ENCODE measurements at regions not wholly inside any gene's neighbourhood (a gene's known extent, or its start where the extent isn't known, plus 50 kb on each side); places are given as distances from the start of the nearest gene placed in this dataset.

DNA sequence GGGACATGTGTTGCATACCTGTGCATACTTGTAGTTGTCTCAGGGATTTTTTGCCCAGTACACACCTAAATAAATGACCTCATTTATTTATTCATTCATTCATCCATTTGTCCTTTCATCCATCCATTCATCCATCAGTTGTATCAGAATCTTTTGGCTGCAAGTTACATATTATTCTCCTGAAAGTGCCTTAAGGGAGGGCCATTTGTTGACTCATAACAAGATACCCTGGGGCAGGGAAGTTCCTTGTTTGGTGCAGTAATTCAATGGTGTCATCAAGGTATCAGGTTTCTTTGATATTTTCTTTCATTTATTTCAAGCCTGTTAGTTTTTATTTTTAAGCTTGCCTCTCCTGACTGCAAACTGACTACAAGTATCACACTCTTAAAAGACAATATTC lies 597.9 kb upstream of the TLE4 start:
- H3K4me3 ChIP-seq: no peak overlapping the region
- H3K27ac ChIP-seq: no peak overlapping the region
- intact Hi-C loops (cut with DNase I; ENCODE audit: low total_unique reads): no loop called here
- no peak for DNase-seq
- no peaks in the 10 kb centered on the region for H3K4me1 ChIP-seq
- no peaks in the 10 kb centered on the region for H3K9me3 ChIP-seq
- no peaks in the 10 kb centered on the region for H3K27me3 ChIP-seq
- TF ChIP-seq, protein P1, sequence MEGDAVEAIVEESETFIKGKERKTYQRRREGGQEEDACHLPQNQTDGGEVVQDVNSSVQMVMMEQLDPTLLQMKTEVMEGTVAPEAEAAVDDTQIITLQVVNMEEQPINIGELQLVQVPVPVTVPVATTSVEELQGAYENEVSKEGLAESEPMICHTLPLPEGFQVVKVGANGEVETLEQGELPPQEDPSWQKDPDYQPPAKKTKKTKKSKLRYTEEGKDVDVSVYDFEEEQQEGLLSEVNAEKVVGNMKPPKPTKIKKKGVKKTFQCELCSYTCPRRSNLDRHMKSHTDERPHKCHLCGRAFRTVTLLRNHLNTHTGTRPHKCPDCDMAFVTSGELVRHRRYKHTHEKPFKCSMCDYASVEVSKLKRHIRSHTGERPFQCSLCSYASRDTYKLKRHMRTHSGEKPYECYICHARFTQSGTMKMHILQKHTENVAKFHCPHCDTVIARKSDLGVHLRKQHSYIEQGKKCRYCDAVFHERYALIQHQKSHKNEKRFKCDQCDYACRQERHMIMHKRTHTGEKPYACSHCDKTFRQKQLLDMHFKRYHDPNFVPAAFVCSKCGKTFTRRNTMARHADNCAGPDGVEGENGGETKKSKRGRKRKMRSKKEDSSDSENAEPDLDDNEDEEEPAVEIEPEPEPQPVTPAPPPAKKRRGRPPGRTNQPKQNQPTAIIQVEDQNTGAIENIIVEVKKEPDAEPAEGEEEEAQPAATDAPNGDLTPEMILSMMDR (IDR thresholded peaks at IDR 0.05): no peak
- TF ChIP-seq POLR2A (IDR thresholded peaks at IDR 0.05): no peak
- H3K36me3 ChIP-seq: no peaks in the 10 kb centered on the region

DNA sequence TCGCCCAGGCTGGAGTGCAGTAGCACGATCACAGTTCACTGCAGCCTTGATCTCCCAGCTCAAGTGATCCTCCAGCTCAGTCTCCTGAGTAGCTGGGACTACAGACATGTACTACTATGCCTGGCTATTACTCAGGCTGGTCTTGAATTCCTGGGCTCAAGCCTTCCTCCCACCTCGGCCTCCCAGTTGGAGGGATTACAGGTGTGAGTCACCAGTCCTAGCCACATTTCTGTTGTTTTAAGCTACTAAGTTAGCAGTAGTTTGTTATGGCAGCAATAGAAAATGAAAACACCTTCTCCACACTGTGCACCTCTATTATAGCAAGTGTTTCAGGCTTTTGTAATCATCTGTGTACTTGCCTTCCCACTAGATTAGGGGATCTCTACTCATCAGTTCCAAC lies 588.9 kb upstream of the TLE4 start:
- H3K27me3 ChIP-seq: no peaks in the 10 kb centered on the region
- intact Hi-C loops (cut with DNase I; ENCODE audit: low total_unique reads): no loop called here
- H3K9me3 ChIP-seq: no peaks in the 10 kb centered on the region
- H3K4me1 ChIP-seq: no peaks in the 10 kb centered on the region
- no peak overlapping the region for H3K4me3 ChIP-seq
- no peak for DNase-seq
- H3K36me3 ChIP-seq: no peaks in the 10 kb centered on the region
- no peak for TF ChIP-seq POLR2A (IDR thresholded peaks at IDR 0.05)
- H3K27ac ChIP-seq: no peak overlapping the region

DNA sequence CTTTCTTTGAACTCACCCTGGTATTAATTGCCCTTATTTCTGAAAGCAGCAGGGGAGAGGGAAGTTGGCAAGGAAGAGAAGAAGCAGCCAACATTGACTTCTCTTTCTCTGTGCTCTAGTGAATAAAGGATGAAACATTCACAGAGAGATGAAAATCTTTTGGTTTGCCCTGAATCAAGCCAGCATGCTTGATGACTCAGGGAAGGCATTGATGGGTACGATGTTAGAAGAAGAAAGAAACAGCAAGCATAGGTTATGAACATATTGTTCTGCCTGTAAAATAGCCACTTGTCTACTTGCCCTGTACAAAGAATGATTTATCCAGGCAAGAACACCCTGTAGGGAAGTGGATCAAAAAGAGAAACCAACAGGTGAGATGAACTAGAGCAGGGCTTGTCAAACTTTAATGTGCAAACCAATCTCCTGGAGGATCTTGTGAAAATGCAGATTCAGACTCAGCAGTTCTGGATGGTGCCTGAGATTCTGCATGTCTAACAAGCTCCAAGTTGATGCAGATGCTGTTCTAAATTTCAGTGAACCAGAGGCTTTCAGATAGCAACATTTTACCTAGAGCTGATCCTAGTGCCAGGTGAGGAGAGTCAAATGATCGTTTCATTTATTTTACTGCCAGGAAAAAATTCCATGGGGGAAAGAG lies 586.6 kb upstream of the TLE4 start:
- TF ChIP-seq POLR2A (IDR thresholded peaks at IDR 0.05): no peak
- TF ChIP-seq, protein P1 (IDR thresholded peaks at IDR 0.05): no peak
- no peak overlapping the region for H3K4me3 ChIP-seq
- H3K9me3 ChIP-seq: no peaks in the 10 kb centered on the region
- H3K36me3 ChIP-seq: no peaks in the 10 kb centered on the region
- no peak for DNase-seq
- no peak overlapping the region for H3K27ac ChIP-seq
- no peaks in the 10 kb centered on the region for H3K4me1 ChIP-seq
- intact Hi-C loops (cut with DNase I; ENCODE audit: low total_unique reads): no loop called here
- no peaks in the 10 kb centered on the region for H3K27me3 ChIP-seq

DNA sequence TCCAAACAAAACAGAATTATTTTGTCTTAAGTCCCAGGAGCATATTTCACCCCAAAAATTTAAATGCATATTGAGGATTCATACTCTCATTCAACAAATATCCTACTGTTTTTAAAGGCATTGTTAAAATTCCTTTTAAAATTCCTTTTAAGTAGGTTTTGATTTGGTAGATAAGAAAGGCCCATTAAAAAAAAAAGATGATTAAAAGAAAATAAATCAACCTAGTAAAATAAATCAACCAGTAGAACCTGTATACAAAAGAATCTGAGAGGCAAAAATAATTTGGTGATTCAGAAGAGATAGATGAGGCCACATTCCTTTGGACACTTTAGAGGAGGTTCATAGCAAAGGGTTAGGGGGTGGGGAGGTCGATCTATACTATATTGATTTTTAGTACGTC lies 585.3 kb upstream of the TLE4 start:
- TF ChIP-seq, protein P1 (IDR thresholded peaks at IDR 0.05): no peak
- no peak for TF ChIP-seq POLR2A (IDR thresholded peaks at IDR 0.05)
- Histone ChIP-seq H3K9me3 (no peaks in the 10 kb centered on the region), H3K27me3 (no peaks in the 10 kb centered on the region), H3K4me3 (no peak overlapping the region), H3K4me1 (no peaks in the 10 kb centered on the region), H3K36me3 (no peaks in the 10 kb centered on the region), H3K27ac (no peak overlapping the region)
- DNase-seq: no peak
- intact Hi-C loops (cut with DNase I; ENCODE audit: low total_unique reads): no loop called here

DNA sequence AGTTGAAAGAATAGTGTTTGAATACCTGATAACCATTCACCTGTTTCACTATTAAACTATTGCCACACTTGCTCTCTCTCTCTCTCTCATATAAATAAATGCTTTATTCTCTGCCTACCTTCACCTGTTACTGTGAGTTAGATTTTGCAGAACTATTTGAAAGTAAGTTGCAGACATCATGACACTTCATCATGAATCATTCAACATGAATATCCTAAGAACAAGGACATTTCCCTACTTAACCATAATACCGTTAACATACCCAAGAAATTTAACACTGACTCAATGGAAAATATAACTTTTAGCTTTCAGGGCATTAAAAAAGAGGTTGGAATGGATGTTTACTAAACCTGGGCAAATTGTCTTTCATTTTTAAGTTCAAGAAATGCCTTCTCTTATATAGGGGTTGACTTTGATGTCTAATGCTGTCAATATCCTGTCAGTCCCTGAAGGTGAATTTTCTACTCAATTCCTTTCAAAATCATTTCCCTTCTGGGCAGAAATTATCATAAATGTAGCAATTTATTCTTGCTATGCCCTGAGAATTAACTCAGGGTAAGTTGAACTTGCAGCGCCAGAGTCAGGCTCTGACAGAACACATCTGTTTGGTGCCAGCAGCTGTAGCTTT lies 582.6 kb upstream of the TLE4 start:
- H3K9me3 ChIP-seq: no peaks in the 10 kb centered on the region
- H3K4me1 ChIP-seq: no peaks in the 10 kb centered on the region
- no peak for DNase-seq
- H3K27me3 ChIP-seq: no peaks in the 10 kb centered on the region
- intact Hi-C loops (cut with DNase I; ENCODE audit: low total_unique reads): no loop called here
- no peak overlapping the region for H3K4me3 ChIP-seq
- no peaks in the 10 kb centered on the region for H3K36me3 ChIP-seq
- TF ChIP-seq POLR2A (IDR thresholded peaks at IDR 0.05): no peak
- TF ChIP-seq, protein P1 (IDR thresholded peaks at IDR 0.05): no peak
- no peak overlapping the region for H3K27ac ChIP-seq

All from uterus (tissue), 3 donors.